ENCODE measurements at regions not wholly inside any gene's neighbourhood (a gene's known extent, or its start where the extent isn't known, plus 50 kb on each side); places are given as distances from the start of the nearest gene placed in this dataset.

GRCh38 chr17:72399023-72399607 lies 278.3 kb downstream of the SOX9 start:
- POLR2A ChIA-PET, result no interaction called here
- TF ChIP-seq CTCF (IDR thresholded peaks at IDR 0.05), result no peak
- Mint-ChIP-seq H3K9me3 (no peaks in the 10 kb centered on the region), H3K27ac (no peak overlapping the region), H3K4me3 (no peak overlapping the region), H3K4me1 (ENCODE audit: low read depth) (no peaks in the 10 kb centered on the region), H3K36me3 (ENCODE audit: low read depth) (no peaks in the 10 kb centered on the region), H3K27me3 (peaks cover 1% of the 10 kb centered on the region)
- DNase-seq (no peak), ATAC-seq (no peak)
- CTCF ChIA-PET, result no interaction called here
- intact Hi-C loops (cut with micrococcal nuclease), result no loop called here

DNA sequence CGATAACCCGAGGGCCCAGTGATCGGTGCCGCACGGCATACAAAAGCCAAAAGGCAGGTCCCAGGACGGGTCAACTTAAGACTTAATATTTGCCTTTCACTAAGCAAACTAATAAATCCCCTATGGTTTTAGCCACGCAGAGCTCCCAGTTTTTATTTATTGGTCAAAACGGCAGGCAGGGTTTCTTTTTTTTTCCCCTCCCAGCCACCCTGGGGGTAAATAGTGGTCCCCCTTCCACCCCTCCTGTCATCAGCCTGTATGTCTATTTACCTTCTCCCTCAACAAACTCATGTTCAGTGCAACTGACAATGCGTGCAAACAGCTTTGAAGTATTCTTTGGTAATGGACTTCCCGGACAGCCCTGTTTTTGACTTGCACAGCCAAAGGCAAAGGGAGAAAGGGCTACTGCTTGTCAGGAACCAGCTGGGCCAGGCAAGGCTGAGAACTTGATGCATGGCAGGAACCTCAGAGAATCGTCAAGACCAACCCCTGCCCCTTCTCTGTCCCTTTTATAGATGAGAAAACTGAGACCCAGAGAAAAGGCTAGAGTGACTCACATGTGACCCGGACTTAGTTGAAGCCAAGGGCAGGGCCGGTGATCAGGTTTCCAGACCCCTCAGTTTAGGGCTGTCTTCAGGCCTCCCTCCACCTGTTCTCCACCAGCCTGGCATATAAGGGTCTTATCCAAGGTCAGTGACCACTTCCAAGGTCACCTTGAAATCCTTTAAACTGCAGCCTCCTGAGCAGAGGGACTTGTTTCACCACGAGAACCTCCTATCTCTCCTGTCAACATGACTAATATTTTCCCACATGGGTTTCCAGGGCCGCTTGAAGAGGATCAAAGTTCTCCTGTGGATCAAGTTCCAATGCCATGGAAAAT lies 279.0 kb downstream of the SOX9 start:
- peaks cover 1% of the 10 kb centered on the region for H3K27me3 Mint-ChIP-seq
- no peak overlapping the region for H3K4me3 Mint-ChIP-seq
- ATAC-seq, result no peak
- H3K36me3 Mint-ChIP-seq (ENCODE audit: low read depth), result no peaks in the 10 kb centered on the region
- no peak for TF ChIP-seq CTCF (IDR thresholded peaks at IDR 0.05)
- H3K4me1 Mint-ChIP-seq (ENCODE audit: low read depth), result no peaks in the 10 kb centered on the region
- no peak overlapping the region for H3K27ac Mint-ChIP-seq
- CTCF ChIA-PET, result no interaction called here
- intact Hi-C loops (cut with micrococcal nuclease), result no loop called here
- POLR2A ChIA-PET, result no interaction called here
- no peak for DNase-seq
- no peaks in the 10 kb centered on the region for H3K9me3 Mint-ChIP-seq

DNA sequence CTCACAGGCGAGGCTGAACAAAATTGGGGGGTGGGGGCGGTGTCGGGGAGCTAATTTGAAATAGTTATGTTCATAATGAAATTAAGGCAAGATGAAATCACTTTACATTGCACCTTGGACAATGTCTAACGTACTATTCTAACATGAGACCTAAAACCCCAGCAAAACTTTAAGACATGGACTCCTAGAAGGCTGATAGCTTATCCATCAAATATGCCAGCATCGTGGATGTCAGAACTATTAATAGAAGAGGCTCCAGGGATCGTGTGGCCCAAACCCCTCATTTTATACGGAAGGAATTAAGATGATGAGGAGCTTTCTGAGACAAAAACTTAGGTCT lies 279.6 kb downstream of the SOX9 start:
- Mint-ChIP-seq H3K27me3 (peaks cover 1% of the 10 kb centered on the region), H3K36me3 (ENCODE audit: low read depth) (no peaks in the 10 kb centered on the region), H3K4me3 (no peak overlapping the region), H3K9me3 (no peaks in the 10 kb centered on the region), H3K27ac (no peak overlapping the region), H3K4me1 (ENCODE audit: low read depth) (no peaks in the 10 kb centered on the region)
- CTCF ChIA-PET, result no interaction called here
- DNase-seq, result no peak
- intact Hi-C loops (cut with micrococcal nuclease), result no loop called here
- POLR2A ChIA-PET, result no interaction called here
- ATAC-seq, result no peak
- no peak for TF ChIP-seq CTCF (IDR thresholded peaks at IDR 0.05)

- DNase-seq (no peak), ATAC-seq (no peak)
- Mint-ChIP-seq H3K36me3 (ENCODE audit: low read depth) (no peaks in the 10 kb centered on the region), H3K27me3 (peaks cover 1% of the 10 kb centered on the region), H3K9me3 (no peaks in the 10 kb centered on the region), H3K27ac (no peak overlapping the region), H3K4me3 (no peak overlapping the region), H3K4me1 (ENCODE audit: low read depth) (no peaks in the 10 kb centered on the region)
- POLR2A ChIA-PET, result no interaction called here
- CTCF ChIA-PET, result no interaction called here
- intact Hi-C loops (cut with micrococcal nuclease), result no loop called here
- TF ChIP-seq CTCF (IDR thresholded peaks at IDR 0.05), result no peak
Observed at GRCh38 chr17:72400863-72401262, 280.0 kb downstream of the SOX9 start.

- POLR2A ChIA-PET, result no interaction called here
- Mint-ChIP-seq H3K4me3 (no peak overlapping the region), H3K4me1 (ENCODE audit: low read depth) (no peaks in the 10 kb centered on the region), H3K36me3 (ENCODE audit: low read depth) (no peaks in the 10 kb centered on the region), H3K9me3 (no peaks in the 10 kb centered on the region), H3K27ac (no peak overlapping the region), H3K27me3 (peaks cover 1% of the 10 kb centered on the region)
- intact Hi-C loops (cut with micrococcal nuclease), result no loop called here
- no peak for ATAC-seq
- no peak for TF ChIP-seq CTCF (IDR thresholded peaks at IDR 0.05)
- CTCF ChIA-PET, result no interaction called here
- DNase-seq, result no peak
Observed at GRCh38 chr17:72401883-72402726, 281.3 kb downstream of the SOX9 start.

All from activated CD8-positive, alpha-beta T cell treated with anti-CD3 and anti-CD28 coated beads for 36 hours (primary cell).